GM21786 (cell line): ENCODE measurements at regions not wholly inside any gene's neighbourhood (a gene's known extent, or its start where the extent isn't known, plus 50 kb on each side); places are given as distances from the start of the nearest gene placed in this dataset.

Experiments
- ATAC-seq: cut with Tn5 transposase; IDR thresholded peaks from one replicate; pipeline ENCODE4 v1.9.1; 2021; ENCODE audit not compliant: unreplicated experiment

- ATAC-seq = no peak
Measured at GRCh38 chr13:33945477-33945876, 127.5 kb downstream of the RFC3 start.

GRCh38 chr13:33953203-33953602 is 135.3 kb downstream of the RFC3 start:
- no peak for ATAC-seq

- ATAC-seq = no peak
Measured at GRCh38 chr13:33953781-33954180, 135.8 kb downstream of the RFC3 start.

GRCh38 chr13:33956346-33956745 is 138.4 kb downstream of the RFC3 start:
- no peak for ATAC-seq

- ATAC-seq = no peak
Measured at GRCh38 chr13:33957497-33957905, 139.6 kb downstream of the RFC3 start.

GRCh38 chr13:33958964-33959363 is 141.0 kb downstream of the RFC3 start:
- peak; percentile 48 for ATAC-seq

GRCh38 chr13:33963134-33963533 is 145.2 kb downstream of the RFC3 start:
- ATAC-seq = no peak

- no peak for ATAC-seq
Measured at GRCh38 chr13:33963895-33964294, 145.9 kb downstream of the RFC3 start.

- ATAC-seq = no peak
Measured at GRCh38 chr13:33968520-33969507, 150.9 kb downstream of the RFC3 start.

- ATAC-seq = no peak
Measured at GRCh38 chr13:33970746-33971561, 153.0 kb downstream of the RFC3 start.

GRCh38 chr13:33971562-33971819 is 153.5 kb downstream of the RFC3 start:
- no peak for ATAC-seq

GRCh38 chr13:33973194-33973593 is 155.2 kb downstream of the RFC3 start:
- ATAC-seq = no peak

GRCh38 chr13:33976965-33977364 is 159.0 kb downstream of the RFC3 start:
- ATAC-seq = no peak

GRCh38 chr13:33978653-33979052 is 160.7 kb downstream of the RFC3 start:
- no peak for ATAC-seq

GRCh38 chr13:33992881-33993336 is 175.0 kb downstream of the RFC3 start:
- ATAC-seq = no peak

- no peak for ATAC-seq
Measured at GRCh38 chr13:33994198-33994597, 176.2 kb downstream of the RFC3 start.

- no peak for ATAC-seq
Measured at GRCh38 chr13:33994826-33995502, 177.0 kb downstream of the RFC3 start.

- no peak for ATAC-seq
Measured at GRCh38 chr13:33996636-33997035, 178.7 kb downstream of the RFC3 start.

GRCh38 chr13:33997574-33997973 is 179.6 kb downstream of the RFC3 start:
- ATAC-seq = no peak

GRCh38 chr13:33999811-34000605 is 182.1 kb downstream of the RFC3 start:
- no peak for ATAC-seq

GRCh38 chr13:34000955-34001354 is 183.0 kb downstream of the RFC3 start:
- no peak for ATAC-seq
